ENCODE measurements at regions not wholly inside any gene's neighbourhood (a gene's known extent, or its start where the extent isn't known, plus 50 kb on each side); places are given as distances from the start of the nearest gene placed in this dataset.

GRCh38 chr2:117071556-117072102 is 742.9 kb upstream of the DDX18 start:
- H3K4me3 ChIP-seq (replicated peaks; ENCODE audit: low read depth, low read length): no peak overlapping the region
- DNase-seq (ENCODE audit: extremely low read depth, low read depth): no peak
- no peak for TF ChIP-seq CTCF (IDR thresholded peaks at IDR 0.05; ENCODE audit: low read depth, low read length, missing control alignments)

- no peak for TF ChIP-seq CTCF (IDR thresholded peaks at IDR 0.05; ENCODE audit: low read depth, low read length, missing control alignments)
- DNase-seq (ENCODE audit: extremely low read depth, low read depth): no peak
Observed at GRCh38 chr2:117074756-117075155, 739.7 kb upstream of the DDX18 start.

GRCh38 chr2:117085256-117085655 is 729.2 kb upstream of the DDX18 start:
- no peak for TF ChIP-seq CTCF (IDR thresholded peaks at IDR 0.05; ENCODE audit: low read depth, low read length, missing control alignments)
- DNase-seq (ENCODE audit: extremely low read depth, low read depth): no peak
- H3K4me3 ChIP-seq (replicated peaks; ENCODE audit: low read depth, low read length): no peak overlapping the region

More at GRCh38 chr2:117074756-117075155, 739.7 kb upstream of the DDX18 start:
- no peak overlapping the region for H3K4me3 ChIP-seq (replicated peaks; ENCODE audit: low read depth, low read length)

- no peak for DNase-seq (ENCODE audit: extremely low read depth, low read depth)
- no peak for TF ChIP-seq CTCF (IDR thresholded peaks at IDR 0.05; ENCODE audit: low read depth, low read length, missing control alignments)
- H3K4me3 ChIP-seq (replicated peaks; ENCODE audit: low read depth, low read length): no peak overlapping the region
Observed at GRCh38 chr2:117085737-117086136, 728.8 kb upstream of the DDX18 start.

GRCh38 chr2:117086174-117086942 is 728.1 kb upstream of the DDX18 start:
- no peak for TF ChIP-seq CTCF (IDR thresholded peaks at IDR 0.05; ENCODE audit: low read depth, low read length, missing control alignments)
- DNase-seq (ENCODE audit: extremely low read depth, low read depth): no peak
- no peak overlapping the region for H3K4me3 ChIP-seq (replicated peaks; ENCODE audit: low read depth, low read length)

- TF ChIP-seq CTCF (IDR thresholded peaks at IDR 0.05; ENCODE audit: low read depth, low read length, missing control alignments): no peak
- H3K4me3 ChIP-seq (replicated peaks; ENCODE audit: low read depth, low read length): no peak overlapping the region
- DNase-seq (ENCODE audit: extremely low read depth, low read depth): no peak
Observed at GRCh38 chr2:117086943-117087250, 727.6 kb upstream of the DDX18 start.
